Fibroblast of mammary gland (primary cell): ENCODE measurements at regions not wholly inside any gene's neighbourhood (a gene's known extent, or its start where the extent isn't known, plus 50 kb on each side); places are given as distances from the start of the nearest gene placed in this dataset.

ENCODE experiments used
- DNase-seq: peaks from one replicate; pipeline ENCODE4 v3.0.0-alpha.2; 2010; ENCODE audit warnings: low read depth
- H3K4me3 ChIP-seq: 2 replicates; pipeline ENCODE4 v1.5.1; 2011; ENCODE audit warnings: low read depth, mild to moderate bottlenecking, low read length, moderate library complexity; ENCODE audit not compliant: control insufficient read depth
- CTCF ChIP-seq: conservative IDR thresholded peaks from 2 replicates; pipeline ENCODE4 v1.5.1; 2011; ENCODE audit warnings: low read depth, low read length, inconsistent platforms; ENCODE audit not compliant: control insufficient read depth, insufficient read depth

DNA sequence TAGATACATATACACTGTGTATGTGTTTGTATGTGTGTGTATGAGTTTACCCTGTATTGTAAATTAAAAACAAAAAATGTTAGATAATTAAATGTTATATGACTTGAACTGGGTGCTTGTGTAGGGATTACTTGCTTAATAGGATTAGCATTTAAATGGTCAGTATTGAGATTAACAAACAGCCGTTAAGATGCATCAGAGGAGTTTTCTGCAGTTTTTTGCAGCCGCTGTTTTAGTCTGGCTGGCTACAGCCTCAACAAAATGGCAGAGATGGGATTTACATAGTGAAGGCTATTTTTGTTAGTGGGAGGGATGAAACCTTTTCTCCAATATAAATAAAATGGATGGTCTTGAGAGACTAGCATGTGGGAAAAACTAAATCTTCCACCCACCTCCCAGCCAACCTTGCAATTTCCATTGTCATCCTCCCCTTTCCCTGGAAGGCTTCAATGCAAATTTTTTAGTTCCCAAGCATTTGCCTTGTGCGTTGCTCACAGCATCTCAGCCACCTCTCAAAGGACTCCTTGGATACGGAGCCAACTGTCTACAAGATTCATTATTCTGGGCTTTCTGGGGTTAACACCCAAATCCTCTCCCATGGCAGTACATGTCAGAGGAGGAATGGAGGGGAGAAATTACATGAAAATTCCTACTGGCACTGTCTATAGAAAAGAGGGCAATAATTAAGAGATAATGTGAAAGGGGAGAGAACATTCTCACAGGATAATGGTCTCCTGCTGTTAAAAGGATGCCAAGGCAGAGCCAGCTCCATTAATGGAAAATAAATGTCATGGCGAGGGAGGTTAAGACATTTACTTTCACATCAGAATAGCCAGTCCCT lies 351.9 kb downstream of the CDH2 start:
- DNase-seq: no peak
- no peak for TF ChIP-seq CTCF
- H3K4me3 ChIP-seq: no peak overlapping the region

- DNase-seq: no peak
- H3K4me3 ChIP-seq: no peak overlapping the region
- TF ChIP-seq CTCF: no peak
Observed at GRCh38 chr18:27824275-27824674, 352.7 kb downstream of the CDH2 start.

DNA sequence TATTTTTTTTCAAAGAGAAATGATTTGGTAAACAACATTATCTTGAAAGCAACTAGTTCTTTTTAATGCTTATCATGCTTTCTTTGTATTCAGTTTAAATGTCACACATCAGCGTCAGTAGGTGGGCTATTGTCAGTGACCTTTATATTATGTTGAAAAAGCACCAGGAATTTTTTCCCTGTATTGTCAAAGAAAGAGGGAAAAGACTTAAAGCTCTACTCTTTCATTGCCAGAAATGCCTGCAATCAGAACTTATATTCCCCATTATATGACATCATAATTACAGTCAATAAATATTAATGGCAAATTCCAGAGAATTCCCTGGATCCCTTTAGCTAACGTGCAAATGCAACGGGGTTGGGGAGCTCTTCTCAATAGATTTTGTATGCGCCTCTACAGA lies 353.9 kb downstream of the CDH2 start:
- no peak for TF ChIP-seq CTCF
- no peak for DNase-seq
- no peak overlapping the region for H3K4me3 ChIP-seq

- no peak overlapping the region for H3K4me3 ChIP-seq
- TF ChIP-seq CTCF: no peak
- peak; percentile 1 for DNase-seq
Observed at GRCh38 chr18:27808683-27809082, 368.2 kb downstream of the CDH2 start.

- H3K4me3 ChIP-seq: no peak overlapping the region
- DNase-seq: no peak
- no peak for TF ChIP-seq CTCF
Observed at GRCh38 chr18:27803957-27804356, 373.0 kb downstream of the CDH2 start.

DNA sequence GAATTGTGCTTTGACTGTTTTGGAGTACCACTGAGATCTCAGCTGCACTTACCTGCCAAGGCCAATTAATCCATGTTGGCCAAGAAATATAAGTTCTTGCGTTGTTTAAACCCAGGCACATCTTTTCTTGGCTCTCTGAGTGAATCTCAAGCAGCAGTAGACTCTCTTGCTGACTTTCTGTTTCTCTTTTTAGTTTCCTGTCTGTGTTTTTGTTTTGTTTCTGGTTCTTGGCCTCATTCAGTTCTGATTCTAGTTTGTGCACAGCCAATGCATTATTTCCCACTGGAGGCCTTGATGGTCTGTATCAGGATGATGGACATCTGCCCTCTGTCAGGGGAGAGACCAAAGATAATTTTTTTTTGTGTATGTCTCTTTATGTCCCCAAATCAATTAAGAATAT lies 379.4 kb downstream of the CDH2 start:
- H3K4me3 ChIP-seq: no peak overlapping the region
- DNase-seq: no peak
- no peak for TF ChIP-seq CTCF
